ENCODE measurements at regions not wholly inside any gene's neighbourhood (a gene's known extent, or its start where the extent isn't known, plus 50 kb on each side); places are given as distances from the start of the nearest gene placed in this dataset.
"Not testable (repeated sequence)": the region's sequence is repeated elsewhere in the genome, so short reads cannot be mapped to it uniquely, and the experiment has no call there.

DNA sequence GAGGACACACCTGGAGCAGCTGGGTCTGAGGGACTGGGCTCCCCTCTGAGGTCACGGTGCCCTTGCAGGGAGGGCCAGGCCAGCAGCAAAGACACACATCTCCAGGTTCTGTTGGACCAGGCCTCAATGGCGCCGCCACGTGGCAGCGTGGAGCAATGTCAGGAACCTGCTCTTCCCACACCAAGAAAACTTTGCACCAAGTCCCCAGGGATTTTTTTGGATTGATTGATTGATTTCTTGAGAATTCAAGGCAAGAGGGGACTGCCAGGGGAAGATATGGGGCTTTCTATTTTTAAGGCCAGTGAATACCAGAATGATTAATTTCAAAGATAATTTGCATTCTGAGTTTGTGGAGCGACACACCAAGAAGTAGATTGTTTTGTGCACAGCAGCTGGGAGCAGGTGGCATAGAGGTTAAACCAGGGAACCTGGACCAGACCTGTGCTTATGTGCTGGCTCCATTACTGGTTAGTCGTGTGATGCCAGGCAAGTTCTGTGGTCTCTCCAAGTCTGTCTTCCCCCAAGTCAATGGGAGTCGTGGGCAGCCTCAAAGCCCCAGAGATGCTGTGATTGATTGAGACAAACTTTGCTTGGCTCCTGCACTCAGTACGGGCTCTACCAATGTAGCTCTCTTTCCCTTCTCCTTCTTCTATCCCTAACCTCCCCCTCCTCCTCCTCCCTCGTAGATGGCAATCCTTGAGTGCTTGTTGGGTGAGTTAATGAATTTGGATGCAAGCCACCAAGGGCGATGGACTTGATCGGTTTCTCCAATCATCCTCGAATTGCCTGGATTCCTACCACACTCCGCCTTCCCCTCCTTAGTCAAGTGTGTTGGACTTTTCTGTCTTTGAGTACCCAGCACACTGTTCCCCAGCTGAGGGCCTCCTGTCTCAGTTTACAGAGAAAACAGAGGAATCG lies 96.2 kb upstream of the TRPM1 start:
- TF ChIP-seq, protein P1, sequence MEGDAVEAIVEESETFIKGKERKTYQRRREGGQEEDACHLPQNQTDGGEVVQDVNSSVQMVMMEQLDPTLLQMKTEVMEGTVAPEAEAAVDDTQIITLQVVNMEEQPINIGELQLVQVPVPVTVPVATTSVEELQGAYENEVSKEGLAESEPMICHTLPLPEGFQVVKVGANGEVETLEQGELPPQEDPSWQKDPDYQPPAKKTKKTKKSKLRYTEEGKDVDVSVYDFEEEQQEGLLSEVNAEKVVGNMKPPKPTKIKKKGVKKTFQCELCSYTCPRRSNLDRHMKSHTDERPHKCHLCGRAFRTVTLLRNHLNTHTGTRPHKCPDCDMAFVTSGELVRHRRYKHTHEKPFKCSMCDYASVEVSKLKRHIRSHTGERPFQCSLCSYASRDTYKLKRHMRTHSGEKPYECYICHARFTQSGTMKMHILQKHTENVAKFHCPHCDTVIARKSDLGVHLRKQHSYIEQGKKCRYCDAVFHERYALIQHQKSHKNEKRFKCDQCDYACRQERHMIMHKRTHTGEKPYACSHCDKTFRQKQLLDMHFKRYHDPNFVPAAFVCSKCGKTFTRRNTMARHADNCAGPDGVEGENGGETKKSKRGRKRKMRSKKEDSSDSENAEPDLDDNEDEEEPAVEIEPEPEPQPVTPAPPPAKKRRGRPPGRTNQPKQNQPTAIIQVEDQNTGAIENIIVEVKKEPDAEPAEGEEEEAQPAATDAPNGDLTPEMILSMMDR (IDR thresholded peaks at IDR 0.05; ENCODE audit: low read depth, low read length) = peak; percentile 75
- H3K4me3 ChIP-seq (replicated peaks in 1 of 2; ENCODE audit: low read depth in 2 of 2, low read length in 2 of 2) = no peak overlapping the region
- DNase-seq (ENCODE audit: low read depth in 2 of 2) = peak; percentile 23 to 34

DNA sequence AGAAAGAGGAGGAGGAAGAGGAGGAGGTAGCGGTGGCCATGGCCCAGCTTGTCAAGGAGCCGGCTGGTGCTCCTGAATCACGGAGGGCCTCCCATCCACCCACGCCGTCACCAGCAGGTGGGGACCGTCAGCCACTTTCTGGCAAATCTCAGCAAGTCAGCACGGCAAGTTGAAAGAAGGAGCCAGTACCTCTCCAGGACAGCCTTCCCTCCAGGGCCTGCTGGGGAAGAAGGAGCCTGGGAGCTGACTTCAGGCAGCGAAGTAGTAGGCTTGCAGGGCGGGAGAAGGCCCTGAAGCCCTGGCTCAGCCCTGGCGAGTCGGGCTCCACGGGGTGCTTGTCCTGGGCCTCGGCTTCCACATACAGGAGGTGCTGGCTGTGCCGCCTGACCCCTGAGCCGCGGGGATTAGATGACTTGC lies 99.2 kb upstream of the TRPM1 start:
- no peak overlapping the region for H3K4me3 ChIP-seq (replicated peaks in 1 of 2; ENCODE audit: low read depth in 2 of 2, low read length in 2 of 2)
- DNase-seq (ENCODE audit: low read depth in 2 of 2) = peak; percentile 61 to 88
- TF ChIP-seq, protein P1 (IDR thresholded peaks at IDR 0.05; ENCODE audit: low read depth, low read length) = peak; percentile 57

DNA sequence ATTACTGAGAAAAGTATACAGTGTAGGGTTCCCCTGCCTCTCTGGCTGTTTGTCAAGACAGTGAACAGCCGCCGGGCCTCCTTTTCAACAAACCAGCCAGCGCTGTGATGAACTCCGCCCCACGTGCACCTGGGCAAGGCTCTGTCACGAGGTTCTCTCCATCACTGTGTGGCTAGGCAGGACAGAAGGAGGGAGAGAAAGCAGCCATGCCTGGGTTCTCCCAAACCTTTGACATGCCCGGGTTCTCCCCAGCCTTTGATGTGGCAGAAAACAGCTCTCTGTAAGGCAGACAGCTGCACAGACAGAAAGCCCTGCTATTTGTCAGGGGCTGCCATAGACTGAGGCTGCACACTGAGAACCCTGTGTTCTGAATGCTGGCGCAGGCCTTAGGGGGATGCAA lies 101.4 kb upstream of the TRPM1 start:
- no peak overlapping the region for H3K4me3 ChIP-seq (replicated peaks in 1 of 2; ENCODE audit: low read depth in 2 of 2, low read length in 2 of 2)
- TF ChIP-seq, protein P1 (IDR thresholded peaks at IDR 0.05; ENCODE audit: low read depth, low read length) = no peak
- no peak for DNase-seq (ENCODE audit: low read depth in 2 of 2)

DNA sequence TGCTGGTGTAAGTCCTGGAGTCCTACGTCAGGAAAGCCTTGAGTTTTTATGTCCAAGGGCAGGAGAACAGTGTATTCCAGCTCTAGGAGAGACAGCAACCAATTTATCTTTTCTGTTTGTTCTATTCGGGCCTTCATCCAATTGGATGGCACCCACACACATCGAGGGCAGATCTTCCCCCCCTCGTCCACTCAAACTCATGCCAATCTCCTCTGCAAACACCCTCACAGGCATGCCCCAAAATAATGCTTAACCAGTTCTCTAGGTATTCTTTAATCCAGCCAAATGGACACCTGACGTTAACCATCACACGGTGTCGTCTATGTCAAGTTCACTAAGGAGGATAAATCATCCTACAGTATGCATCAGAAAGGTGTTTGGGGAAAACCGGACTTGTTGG lies 102.5 kb upstream of the TRPM1 start:
- no peak overlapping the region for H3K4me3 ChIP-seq (replicated peaks in 1 of 2; ENCODE audit: low read depth in 2 of 2, low read length in 2 of 2)
- no peak for DNase-seq (ENCODE audit: low read depth in 2 of 2)
- TF ChIP-seq, protein P1 (IDR thresholded peaks at IDR 0.05; ENCODE audit: low read depth, low read length) = no peak

DNA sequence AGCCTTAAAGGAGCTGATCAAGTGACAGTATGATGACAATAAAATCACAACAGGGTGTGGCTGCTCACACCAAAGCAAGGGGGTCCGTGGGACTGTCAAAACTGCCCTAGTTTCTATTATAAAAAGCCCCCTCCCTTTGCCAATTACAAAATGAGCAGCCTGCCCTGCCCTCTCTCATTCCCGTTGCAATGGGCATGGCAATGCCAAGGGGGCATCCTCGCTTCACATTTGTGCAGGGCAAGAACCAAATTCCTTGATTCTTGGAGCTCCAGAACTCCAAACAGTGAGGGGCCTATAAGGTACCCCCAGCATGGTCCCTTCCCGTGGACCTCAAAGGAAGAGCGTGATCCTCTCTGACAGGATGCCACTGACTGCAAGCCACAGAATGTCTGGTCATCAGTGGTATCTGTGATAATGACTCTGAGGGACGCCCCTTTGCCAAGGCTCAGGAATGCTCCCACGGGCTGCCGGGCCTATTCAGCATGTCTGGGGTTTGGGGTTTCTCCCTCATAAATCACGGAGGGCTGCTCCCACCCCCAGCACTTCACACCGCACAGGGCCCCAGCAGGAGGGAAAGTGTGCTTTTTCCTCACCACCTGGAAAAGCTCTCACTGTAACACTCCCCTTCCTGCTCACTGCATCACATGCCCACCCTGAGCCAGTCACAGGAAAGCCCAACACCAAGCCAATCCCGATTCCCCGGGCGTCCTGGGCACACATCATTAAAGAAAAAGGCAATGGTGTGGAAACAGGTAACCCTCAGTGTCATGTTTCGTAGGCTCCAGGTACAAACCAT lies 105.1 kb upstream of the TRPM1 start:
- peak; percentile 18 to 34 for DNase-seq (ENCODE audit: low read depth in 2 of 2)
- TF ChIP-seq, protein P1 (IDR thresholded peaks at IDR 0.05; ENCODE audit: low read depth, low read length) = peak; percentile 18
- no peak overlapping the region for H3K4me3 ChIP-seq (replicated peaks in 1 of 2; ENCODE audit: low read depth in 2 of 2, low read length in 2 of 2)

DNA sequence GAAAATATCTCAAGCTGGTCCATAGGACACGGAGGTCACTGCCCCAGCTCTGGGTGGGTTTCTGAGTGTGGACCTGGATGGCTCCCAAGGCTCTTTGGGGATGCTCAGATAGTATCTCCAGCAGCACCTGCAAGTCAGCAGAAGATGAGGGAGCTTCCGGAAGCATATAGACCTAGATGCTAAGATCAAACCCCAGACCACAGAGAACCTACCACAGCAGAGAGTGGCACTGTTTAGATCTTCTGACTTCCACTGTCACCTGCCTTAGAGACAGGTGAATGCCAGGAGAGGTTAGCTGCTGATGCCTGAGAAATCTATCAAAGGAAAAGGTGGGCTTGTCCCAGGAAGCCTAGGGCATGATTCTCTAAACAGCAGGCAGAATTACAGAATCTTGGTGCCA lies 105.7 kb upstream of the TRPM1 start:
- no peak overlapping the region for H3K4me3 ChIP-seq (replicated peaks in 1 of 2; ENCODE audit: low read depth in 2 of 2, low read length in 2 of 2)
- no peak for DNase-seq (ENCODE audit: low read depth in 2 of 2)
- TF ChIP-seq, protein P1 (IDR thresholded peaks at IDR 0.05; ENCODE audit: low read depth, low read length) = no peak

DNA sequence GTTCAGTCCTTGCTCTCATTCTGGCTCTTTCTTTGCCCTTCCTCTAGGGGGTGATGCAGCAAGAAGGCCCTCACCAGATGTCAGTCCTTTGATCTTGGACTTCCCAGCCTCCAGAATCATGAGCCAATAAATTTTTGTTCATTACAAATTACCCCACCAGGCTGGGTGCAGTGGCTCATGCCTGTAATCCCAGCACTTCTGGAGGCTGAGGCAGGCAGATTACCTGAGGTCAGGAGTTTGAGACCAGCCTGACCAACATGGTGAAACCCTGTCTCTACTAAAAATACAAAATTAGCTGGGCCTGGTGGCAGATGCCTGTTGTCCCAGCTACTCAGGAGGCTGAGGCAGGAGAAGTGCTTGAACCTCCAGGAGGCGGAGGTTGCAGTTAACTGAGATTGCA lies 106.3 kb upstream of the TRPM1 start:
- not testable (repeated sequence) for H3K4me3 ChIP-seq (replicated peaks in 1 of 2; ENCODE audit: low read depth in 2 of 2, low read length in 2 of 2)

More for the DNA sequence above, 106.3 kb upstream of the TRPM1 start:
- not testable (repeated sequence) for DNase-seq (ENCODE audit: low read depth in 2 of 2)

All from cardiac fibroblast (primary cell).